GM18868 (cell line): ENCODE measurements at regions not wholly inside any gene's neighbourhood (a gene's known extent, or its start where the extent isn't known, plus 50 kb on each side); places are given as distances from the start of the nearest gene placed in this dataset.

Source experiments
- ATAC-seq: cut with Tn5 transposase; IDR thresholded peaks from one replicate; pipeline ENCODE4 v1.9.1; 2021; ENCODE audit warnings: mild to moderate bottlenecking, moderate library complexity; ENCODE audit not compliant: unreplicated experiment

- ATAC-seq = no peak
Measured at GRCh38 chr2:221334481-221335218, 237.5 kb downstream of the EPHA4 start.

- no peak for ATAC-seq
Measured at GRCh38 chr2:221335219-221335752, 236.8 kb downstream of the EPHA4 start.

- ATAC-seq = no peak
Measured at GRCh38 chr2:221336967-221337366, 235.1 kb downstream of the EPHA4 start.

- no peak for ATAC-seq
Measured at GRCh38 chr2:221337957-221338685, 234.0 kb downstream of the EPHA4 start.

GRCh38 chr2:221342388-221342787, 229.7 kb downstream of the EPHA4 start:
- ATAC-seq = no peak

- ATAC-seq = peak; percentile 53
Measured at GRCh38 chr2:221343524-221343923, 228.6 kb downstream of the EPHA4 start.

GRCh38 chr2:221345516-221345915, 226.6 kb downstream of the EPHA4 start:
- no peak for ATAC-seq

GRCh38 chr2:221346411-221346810, 225.7 kb downstream of the EPHA4 start:
- no peak for ATAC-seq

GRCh38 chr2:221347471-221347870, 224.6 kb downstream of the EPHA4 start:
- ATAC-seq = no peak

GRCh38 chr2:221350616-221351015, 221.5 kb downstream of the EPHA4 start:
- ATAC-seq = no peak

- no peak for ATAC-seq
Measured at GRCh38 chr2:221353201-221353600, 218.9 kb downstream of the EPHA4 start.

GRCh38 chr2:221360312-221360711, 211.8 kb downstream of the EPHA4 start:
- no peak for ATAC-seq

GRCh38 chr2:221360742-221361141, 211.4 kb downstream of the EPHA4 start:
- ATAC-seq = no peak

GRCh38 chr2:221361633-221362032, 210.5 kb downstream of the EPHA4 start:
- ATAC-seq = no peak

- ATAC-seq = no peak
Measured at GRCh38 chr2:221364672-221365071, 207.4 kb downstream of the EPHA4 start.
